Mesothelial cell of epicardium (in vitro differentiated cells): ENCODE measurements at regions not wholly inside any gene's neighbourhood (a gene's known extent, or its start where the extent isn't known, plus 50 kb on each side); places are given as distances from the start of the nearest gene placed in this dataset.
"Not testable (repeated sequence)": the region's sequence is repeated elsewhere in the genome, so short reads cannot be mapped to it uniquely, and the experiment has no call there.

Source experiments
- DNase-seq, 2 experiments: peaks; one replicate each; pipeline ENCODE4 v3.0.0; 2021; ENCODE audit warnings: low spot score in 2 of 2; ENCODE audit not compliant: unreplicated experiment in 2 of 2
- H3K27ac Mint-ChIP-seq: 2 replicates; pipeline ENCODE4 v1.8.0; 2021; ENCODE audit warnings: mixed read lengths
- H3K27me3 Mint-ChIP-seq: 2 replicates; pipeline ENCODE4 v1.8.0; 2021; ENCODE audit warnings: low read depth, mixed read lengths
- H3K36me3 Mint-ChIP-seq: 2 replicates; pipeline ENCODE4 v1.8.0; 2021; ENCODE audit warnings: mixed read lengths
- H3K4me1 Mint-ChIP-seq: 2 replicates; pipeline ENCODE4 v1.8.0; 2021; ENCODE audit warnings: mixed read lengths
- H3K4me3 Mint-ChIP-seq: 2 replicates; pipeline ENCODE4 v1.8.0; 2021; ENCODE audit warnings: mild to moderate bottlenecking, moderate library complexity, mixed read lengths
- H3K9me3 Mint-ChIP-seq: 2 replicates; pipeline ENCODE4 v1.8.0; 2021; ENCODE audit warnings: mixed read lengths
- CTCF ChIP-seq: fragments of 200-600 bp; sonication (generic); IDR thresholded peaks from one replicate; pipeline ENCODE4 v1.5.0; 2021; ENCODE audit warnings: antibody characterized with exemption; ENCODE audit not compliant: unreplicated experiment

DNA sequence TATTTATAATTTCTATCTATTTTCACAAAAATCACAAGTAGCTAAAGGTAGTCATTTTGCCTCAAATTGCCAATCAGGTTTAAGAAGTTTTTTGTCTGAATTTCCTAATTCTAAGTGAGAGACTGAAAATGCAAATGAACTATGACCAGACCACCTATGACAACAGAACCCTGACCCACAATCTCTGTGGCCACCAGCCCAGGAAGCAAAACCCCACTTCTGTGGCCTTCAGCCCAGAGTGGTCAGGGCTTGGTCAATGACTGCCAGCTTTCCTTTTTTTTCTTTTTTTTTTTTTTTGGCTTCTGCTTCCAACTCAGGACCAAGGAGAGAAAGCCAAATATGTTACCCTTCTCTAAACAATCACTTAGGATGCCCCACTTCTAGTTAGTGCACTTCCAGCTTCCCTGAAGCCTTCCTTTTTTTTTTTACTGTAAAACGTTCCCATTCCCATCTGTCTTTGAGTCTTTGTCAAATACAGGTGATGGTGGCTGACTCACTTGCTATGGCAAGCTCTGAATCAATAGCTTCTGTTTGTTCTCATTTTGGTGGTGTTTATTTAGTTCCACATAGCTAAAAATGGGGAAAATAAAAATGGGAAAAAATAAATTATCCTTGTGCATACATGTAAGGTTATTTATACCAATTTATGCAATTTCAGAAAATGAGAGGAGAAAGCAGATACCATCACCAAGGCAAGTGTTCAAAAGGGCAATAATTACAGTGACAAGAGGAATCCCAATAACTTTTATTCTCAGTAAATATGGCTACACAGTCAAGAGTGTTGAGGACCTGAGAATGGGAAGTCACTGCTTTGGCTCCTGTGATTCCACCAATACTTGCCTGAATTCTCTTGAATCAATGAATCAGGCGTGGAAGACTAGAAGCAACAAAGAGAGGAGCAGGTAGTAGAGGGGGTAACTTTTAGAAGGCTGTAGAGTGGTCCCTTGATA, 170.3 kb upstream of the PDE7B start:
- TF ChIP-seq CTCF = no peak
- H3K9me3 Mint-ChIP-seq = peaks cover 5% of the 10 kb centered on the region
- H3K27me3 Mint-ChIP-seq = no peaks in the 10 kb centered on the region
- no peak for DNase-seq
- no peak overlapping the region for H3K27ac Mint-ChIP-seq
- H3K4me1 Mint-ChIP-seq = peaks cover 3% of the 10 kb centered on the region
- H3K4me3 Mint-ChIP-seq = no peak overlapping the region
- peaks cover 4% of the 10 kb centered on the region for H3K36me3 Mint-ChIP-seq

DNA sequence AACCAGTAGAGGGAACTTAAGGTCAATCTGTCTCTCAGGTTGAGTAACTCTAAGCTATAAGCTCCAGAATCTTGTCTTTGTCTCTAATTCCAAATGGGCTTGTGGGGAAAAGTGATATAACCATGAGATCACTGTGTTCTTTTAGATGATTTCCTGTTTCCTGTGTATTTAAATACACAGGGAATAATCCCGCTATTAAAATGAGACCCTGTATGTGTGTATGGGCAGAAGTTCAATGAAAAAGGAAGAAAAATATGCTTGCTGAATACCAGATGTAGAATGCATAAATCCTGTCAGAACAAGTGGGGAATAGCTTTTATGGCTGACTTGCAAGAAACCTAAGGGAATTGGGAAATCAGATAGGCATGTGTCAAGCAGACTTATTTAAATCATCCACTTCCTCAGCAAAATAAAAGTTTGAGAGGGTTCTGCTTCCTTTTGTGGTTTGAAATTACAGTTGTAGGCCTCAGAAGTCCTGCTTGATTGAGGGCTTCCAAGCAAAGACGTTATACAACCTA, 164.7 kb upstream of the PDE7B start:
- no peaks in the 10 kb centered on the region for H3K36me3 Mint-ChIP-seq
- H3K27ac Mint-ChIP-seq = peak overlapping the region; percentile 70
- TF ChIP-seq CTCF = no peak
- H3K4me3 Mint-ChIP-seq = no peak overlapping the region
- no peak for DNase-seq
- H3K4me1 Mint-ChIP-seq = peaks cover 14% of the 10 kb centered on the region
- H3K27me3 Mint-ChIP-seq = no peaks in the 10 kb centered on the region
- peaks cover 5% of the 10 kb centered on the region for H3K9me3 Mint-ChIP-seq

- H3K4me3 Mint-ChIP-seq, H3K27me3 Mint-ChIP-seq, H3K27ac Mint-ChIP-seq, DNase-seq, H3K36me3 Mint-ChIP-seq, H3K9me3 Mint-ChIP-seq: not testable (repeated sequence)
- peaks cover 16% of the 10 kb centered on the region for H3K4me1 Mint-ChIP-seq
Measured at GRCh38 chr6:135688476-135688875, 163.0 kb upstream of the PDE7B start.

DNA sequence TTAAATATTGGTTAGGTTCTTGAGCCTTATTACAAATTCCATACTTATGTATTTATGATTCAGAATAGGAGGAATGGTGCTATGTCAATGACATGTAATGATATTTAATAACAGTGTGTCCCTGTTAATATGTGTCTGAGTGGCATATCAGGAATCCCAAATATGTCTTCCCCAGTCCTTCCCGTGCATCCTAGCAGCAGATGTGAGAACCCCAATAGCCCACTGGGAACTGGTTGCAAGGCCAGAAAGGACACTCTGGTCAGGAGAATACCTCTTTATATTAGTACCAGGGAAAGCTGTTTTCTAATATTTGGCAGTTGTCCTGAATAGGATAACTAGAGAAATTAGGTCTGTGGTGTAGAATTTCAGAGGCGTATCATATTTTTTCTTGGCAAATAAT, 159.1 kb upstream of the PDE7B start:
- H3K4me1 Mint-ChIP-seq = peaks cover 15% of the 10 kb centered on the region

GRCh38 chr6:135693811-135694370, 157.6 kb upstream of the PDE7B start:
- peaks cover 9% of the 10 kb centered on the region for H3K9me3 Mint-ChIP-seq
- TF ChIP-seq CTCF = no peak
- H3K4me1 Mint-ChIP-seq = peaks cover 14% of the 10 kb centered on the region
- peak overlapping the region; percentile 58 for H3K27ac Mint-ChIP-seq
- H3K4me3 Mint-ChIP-seq = no peak overlapping the region
- DNase-seq = no peak
- H3K36me3 Mint-ChIP-seq = no peaks in the 10 kb centered on the region
- H3K27me3 Mint-ChIP-seq = no peaks in the 10 kb centered on the region

More for the DNA sequence above, 159.1 kb upstream of the PDE7B start:
- no peak for TF ChIP-seq CTCF
- Mint-ChIP-seq H3K4me3 (no peak overlapping the region), H3K27me3 (no peaks in the 10 kb centered on the region), H3K36me3 (no peaks in the 10 kb centered on the region), H3K27ac (no peak overlapping the region), H3K9me3 (peaks cover 8% of the 10 kb centered on the region)
- DNase-seq = no peak

- no peak overlapping the region for H3K27ac Mint-ChIP-seq
- H3K36me3 Mint-ChIP-seq = no peaks in the 10 kb centered on the region
- no peak overlapping the region for H3K4me3 Mint-ChIP-seq
- no peak for TF ChIP-seq CTCF
- no peak for DNase-seq
- H3K9me3 Mint-ChIP-seq = peaks cover 17% of the 10 kb centered on the region
- no peaks in the 10 kb centered on the region for H3K27me3 Mint-ChIP-seq
- H3K4me1 Mint-ChIP-seq = no peaks in the 10 kb centered on the region
Measured at GRCh38 chr6:135699705-135700104, 151.8 kb upstream of the PDE7B start.
